ENCODE measurements at regions not wholly inside any gene's neighbourhood (a gene's known extent, or its start where the extent isn't known, plus 50 kb on each side); places are given as distances from the start of the nearest gene placed in this dataset.

DNA sequence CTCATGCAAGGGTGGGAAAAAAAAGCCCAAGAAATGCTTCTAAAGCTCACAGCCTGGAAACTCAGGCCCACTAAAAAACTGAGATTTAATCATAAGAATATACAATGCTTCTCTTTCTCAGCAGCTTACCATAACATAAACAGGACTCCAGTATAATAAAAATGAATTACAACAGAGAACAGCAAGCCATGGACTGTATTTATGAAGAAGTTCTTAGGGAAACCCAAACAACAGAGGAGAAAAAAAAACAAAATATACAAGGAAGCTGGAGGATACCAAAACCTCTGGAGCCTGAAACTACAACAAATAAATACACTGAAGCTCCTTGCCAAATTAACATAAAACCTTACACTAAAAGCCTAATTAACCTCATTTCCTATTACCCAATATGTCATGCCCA lies 187.8 kb downstream of the RDH14 start:
- POLR2A ChIA-PET: no interaction called here
- H3K4me3 Mint-ChIP-seq: no peak overlapping the region
- CTCF ChIA-PET: interaction anchor here (0.7 to 0.8 kb wide), 2 partner anchors 16 to 236 kb away, joined by 3 read pairs; no protein-coding TSS in a partner anchor
- H3K4me1 Mint-ChIP-seq: no peaks in the 10 kb centered on the region
- no peaks in the 10 kb centered on the region for H3K9me3 Mint-ChIP-seq (ENCODE audit: low read depth)
- intact Hi-C loops (cut with DNase I, micrococcal nuclease): loop anchor here in 1 of 2 experiments (10.0 kb wide), 1 partner anchor 1598 kb away; no protein-coding TSS in a partner anchor
- no peaks in the 10 kb centered on the region for H3K36me3 Mint-ChIP-seq (ENCODE audit: low read depth)
- ATAC-seq: no peak
- DNase-seq: no peak
- H3K27me3 Mint-ChIP-seq: peaks cover 11% of the 10 kb centered on the region
- no peak overlapping the region for H3K27ac Mint-ChIP-seq

DNA sequence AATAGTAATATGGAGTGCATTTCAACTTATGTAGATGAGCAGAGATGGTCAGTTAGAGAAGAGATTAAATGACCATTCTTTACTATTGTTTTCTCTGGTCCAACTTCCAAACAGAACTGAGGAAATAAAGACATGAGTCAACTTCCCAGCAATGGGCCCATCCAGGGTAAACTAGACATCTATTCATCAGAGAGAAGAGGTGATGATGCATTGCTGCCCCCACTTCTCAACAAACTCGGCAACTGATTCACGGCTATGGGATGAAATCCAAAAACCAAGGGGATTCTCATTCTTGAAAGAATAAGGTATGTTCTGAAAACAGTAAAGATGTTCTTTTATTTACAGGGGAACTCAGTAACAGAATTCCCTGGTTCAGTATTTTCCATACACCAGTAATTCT lies 190.7 kb downstream of the RDH14 start:
- no peak overlapping the region for H3K4me3 Mint-ChIP-seq
- H3K27me3 Mint-ChIP-seq: peaks cover 11% of the 10 kb centered on the region
- no peaks in the 10 kb centered on the region for H3K9me3 Mint-ChIP-seq (ENCODE audit: low read depth)
- intact Hi-C loops (cut with DNase I, micrococcal nuclease): loop anchor here in 1 of 2 experiments (10.0 kb wide), 1 partner anchor 1595 kb away; no protein-coding TSS in a partner anchor
- H3K4me1 Mint-ChIP-seq: no peaks in the 10 kb centered on the region
- ChIA-PET POLR2A (no interaction called here), CTCF (interaction anchor here (1.1 kb wide), 2 partner anchors 12 to 518 kb away, joined by 3 to 4 read pairs; no protein-coding TSS in a partner anchor)
- no peak overlapping the region for H3K27ac Mint-ChIP-seq
- no peaks in the 10 kb centered on the region for H3K36me3 Mint-ChIP-seq (ENCODE audit: low read depth)
- ATAC-seq (no peak), DNase-seq (no peak)

DNA sequence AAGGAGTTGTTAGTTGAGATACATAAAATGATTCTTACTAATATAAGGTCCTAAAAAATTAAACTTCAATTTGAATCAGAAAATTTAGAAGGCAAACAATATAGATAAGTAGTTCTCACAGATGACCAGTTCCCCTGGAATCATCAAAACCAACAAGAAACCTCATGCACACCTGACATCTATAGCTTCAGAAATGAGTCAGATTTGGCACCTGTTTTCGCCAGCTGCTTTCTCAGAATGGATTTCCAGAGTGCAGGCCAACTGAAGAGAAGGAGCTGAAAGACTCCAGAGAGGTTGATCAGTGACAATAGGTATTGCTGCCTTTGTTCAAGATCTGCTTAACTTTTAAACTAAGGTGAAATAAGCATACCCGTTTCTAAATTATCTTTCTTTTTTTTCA lies 192.4 kb downstream of the RDH14 start:
- intact Hi-C loops (cut with DNase I, micrococcal nuclease): no loop called here
- no peak for DNase-seq
- ChIA-PET POLR2A (no interaction called here), CTCF (interaction anchor here (1.6 kb wide), 1 partner anchor 10 kb away, joined by 7 read pairs; no protein-coding TSS in a partner anchor)
- H3K4me3 Mint-ChIP-seq: no peak overlapping the region
- H3K9me3 Mint-ChIP-seq (ENCODE audit: low read depth): no peaks in the 10 kb centered on the region
- H3K36me3 Mint-ChIP-seq (ENCODE audit: low read depth): no peaks in the 10 kb centered on the region
- no peak for ATAC-seq
- H3K27me3 Mint-ChIP-seq: peaks cover 11% of the 10 kb centered on the region
- H3K4me1 Mint-ChIP-seq: no peaks in the 10 kb centered on the region
- H3K27ac Mint-ChIP-seq: no peak overlapping the region

DNA sequence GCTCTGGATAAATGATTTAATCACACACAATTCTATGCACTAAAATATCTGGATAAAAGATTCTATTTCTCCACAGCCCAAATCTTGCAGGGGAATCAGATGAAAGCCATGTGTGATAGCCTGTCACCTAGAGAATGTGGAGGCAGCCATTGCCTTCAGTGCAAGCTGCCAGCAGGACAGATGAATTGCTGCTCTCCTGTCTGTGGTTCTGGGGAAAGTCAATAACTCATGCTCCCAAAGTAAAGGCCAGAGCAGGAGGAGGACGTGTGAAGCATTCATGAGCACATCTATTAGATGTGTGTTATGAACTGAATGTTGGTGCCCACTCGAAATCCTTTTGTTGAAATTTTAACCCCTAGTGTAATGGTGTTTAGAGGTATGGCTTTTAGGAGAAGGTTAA lies 195.1 kb downstream of the RDH14 start:
- intact Hi-C loops (cut with DNase I, micrococcal nuclease): no loop called here
- no peak for DNase-seq
- ChIA-PET CTCF (no interaction called here), POLR2A (no interaction called here)
- Mint-ChIP-seq H3K36me3 (ENCODE audit: low read depth) (no peaks in the 10 kb centered on the region), H3K4me1 (no peaks in the 10 kb centered on the region), H3K27me3 (peaks cover 10% of the 10 kb centered on the region), H3K27ac (no peak overlapping the region), H3K9me3 (ENCODE audit: low read depth) (no peaks in the 10 kb centered on the region), H3K4me3 (no peak overlapping the region)
- no peak for ATAC-seq

DNA sequence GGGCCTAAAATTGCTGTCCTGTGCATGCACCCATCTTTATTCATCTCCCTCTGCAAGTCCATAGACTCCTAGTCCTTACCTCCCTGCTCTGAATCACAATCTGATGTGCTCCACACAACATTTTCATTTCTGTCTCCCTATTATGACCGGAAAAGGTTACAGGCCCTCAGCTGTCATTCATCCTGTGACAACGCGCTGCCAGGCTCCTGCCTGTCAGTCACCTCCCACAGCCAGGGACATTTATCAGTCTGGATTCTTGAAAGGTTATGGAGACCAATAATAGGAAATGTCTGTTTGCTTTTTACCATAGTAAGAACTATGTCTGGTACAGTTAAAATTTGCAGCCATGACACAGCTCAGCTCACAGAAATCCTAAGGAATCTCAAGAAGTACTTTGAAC lies 197.1 kb downstream of the RDH14 start:
- H3K27me3 Mint-ChIP-seq: peaks cover 4% of the 10 kb centered on the region
- H3K4me1 Mint-ChIP-seq: no peaks in the 10 kb centered on the region
- H3K9me3 Mint-ChIP-seq (ENCODE audit: low read depth): no peaks in the 10 kb centered on the region
- H3K36me3 Mint-ChIP-seq (ENCODE audit: low read depth): no peaks in the 10 kb centered on the region
- POLR2A ChIA-PET: no interaction called here
- H3K27ac Mint-ChIP-seq: no peak overlapping the region
- DNase-seq: no peak
- H3K4me3 Mint-ChIP-seq: no peak overlapping the region
- ATAC-seq: no peak
- CTCF ChIA-PET: no interaction called here
- intact Hi-C loops (cut with DNase I, micrococcal nuclease): no loop called here

DNA sequence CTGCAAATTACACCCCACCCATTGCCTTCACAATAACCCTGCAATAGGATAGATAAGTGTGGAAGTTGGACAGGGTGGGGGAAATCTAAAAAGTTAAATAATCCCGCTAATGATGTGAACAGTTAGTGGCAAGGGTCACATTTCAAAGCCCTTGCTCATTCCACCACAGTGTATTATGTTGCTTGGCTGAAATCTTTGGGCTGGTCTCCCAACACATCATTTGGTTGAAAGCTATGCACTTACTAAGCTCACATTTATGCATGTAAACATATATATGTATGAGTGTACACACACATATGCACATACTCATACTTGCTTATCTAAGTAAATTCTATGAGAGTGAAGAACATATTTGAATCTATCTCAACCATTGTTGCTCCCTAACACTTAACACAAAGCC lies 197.8 kb downstream of the RDH14 start:
- POLR2A ChIA-PET: no interaction called here
- intact Hi-C loops (cut with DNase I, micrococcal nuclease): no loop called here
- H3K36me3 Mint-ChIP-seq (ENCODE audit: low read depth): no peaks in the 10 kb centered on the region
- H3K4me1 Mint-ChIP-seq: no peaks in the 10 kb centered on the region
- DNase-seq (no peak), ATAC-seq (no peak)
- H3K27ac Mint-ChIP-seq: no peak overlapping the region
- no peak overlapping the region for H3K4me3 Mint-ChIP-seq
- H3K27me3 Mint-ChIP-seq: peaks cover 4% of the 10 kb centered on the region
- H3K9me3 Mint-ChIP-seq (ENCODE audit: low read depth): no peaks in the 10 kb centered on the region
- CTCF ChIA-PET: interaction anchor here (1.3 kb wide), 1 partner anchor 26 kb away, joined by 3 read pairs; no protein-coding TSS in a partner anchor

DNA sequence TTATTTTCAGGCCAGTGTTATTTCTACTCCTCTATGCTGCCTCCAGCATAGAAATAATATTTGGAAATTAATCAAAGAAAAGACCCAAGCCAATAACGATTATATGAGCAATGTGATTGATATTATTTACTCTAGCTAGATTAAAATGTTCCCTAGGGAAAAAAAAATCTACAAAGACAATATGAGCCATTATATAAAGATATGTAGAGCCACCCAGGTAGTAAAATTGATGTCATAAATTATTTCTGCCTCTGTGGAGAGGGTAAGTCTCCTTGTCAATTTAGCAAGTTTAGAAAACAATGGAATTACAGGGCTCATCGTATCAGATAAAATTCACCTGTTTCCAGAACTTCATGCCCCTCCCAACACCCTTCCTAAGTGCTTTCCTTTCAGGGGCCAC lies 202.9 kb downstream of the RDH14 start:
- Mint-ChIP-seq H3K27ac (no peak overlapping the region), H3K4me1 (no peaks in the 10 kb centered on the region), H3K27me3 (peaks cover 4% of the 10 kb centered on the region), H3K9me3 (ENCODE audit: low read depth) (no peaks in the 10 kb centered on the region), H3K4me3 (no peak overlapping the region), H3K36me3 (ENCODE audit: low read depth) (no peaks in the 10 kb centered on the region)
- CTCF ChIA-PET: no interaction called here
- intact Hi-C loops (cut with DNase I, micrococcal nuclease): no loop called here
- DNase-seq (no peak), ATAC-seq (no peak)
- POLR2A ChIA-PET: no interaction called here

DNA sequence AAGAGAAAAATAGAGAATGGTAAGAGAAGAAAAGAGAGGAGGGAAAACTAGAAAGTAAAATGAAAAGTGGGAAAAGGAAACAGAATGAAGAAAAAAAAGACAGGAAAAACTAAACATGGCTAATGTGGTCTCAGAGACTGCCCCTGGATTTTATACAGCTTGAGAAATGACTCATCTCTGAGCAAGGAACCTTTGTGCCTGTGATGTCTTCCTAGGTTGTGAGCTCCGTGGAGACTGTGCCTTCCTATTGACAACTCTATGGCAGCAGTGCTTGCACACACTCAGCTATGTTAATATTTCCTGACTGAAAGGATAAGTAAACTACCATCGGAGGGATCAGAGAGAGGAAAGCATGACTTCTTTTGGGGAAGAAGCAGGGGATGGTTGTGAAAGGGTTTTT lies 203.8 kb downstream of the RDH14 start:
- H3K36me3 Mint-ChIP-seq (ENCODE audit: low read depth): no peaks in the 10 kb centered on the region
- peaks cover under 1% of the 10 kb centered on the region for H3K27me3 Mint-ChIP-seq
- intact Hi-C loops (cut with DNase I, micrococcal nuclease): no loop called here
- DNase-seq: no peak
- CTCF ChIA-PET: no interaction called here
- no peaks in the 10 kb centered on the region for H3K9me3 Mint-ChIP-seq (ENCODE audit: low read depth)
- ATAC-seq: no peak
- POLR2A ChIA-PET: no interaction called here
- H3K27ac Mint-ChIP-seq: no peak overlapping the region
- no peak overlapping the region for H3K4me3 Mint-ChIP-seq
- H3K4me1 Mint-ChIP-seq: no peaks in the 10 kb centered on the region

DNA sequence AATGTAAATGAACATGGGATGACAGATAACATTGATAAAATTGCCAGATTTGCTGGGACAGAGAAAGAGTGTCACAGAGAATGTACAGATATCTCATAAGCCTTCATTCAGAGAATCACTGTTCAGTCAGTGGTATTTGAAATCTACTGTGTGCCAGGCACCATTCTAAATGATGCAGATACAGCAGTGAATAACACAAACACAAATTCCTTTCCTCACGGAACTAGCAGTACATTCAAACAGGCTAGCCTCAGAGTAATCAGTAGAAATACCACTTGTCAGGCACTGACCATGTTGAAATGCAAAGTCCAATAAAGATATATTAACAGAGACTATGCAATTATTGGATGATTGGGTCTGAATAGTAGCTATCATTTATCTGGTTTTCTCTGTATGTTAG lies 211.0 kb downstream of the RDH14 start:
- Mint-ChIP-seq H3K27ac (no peak overlapping the region), H3K27me3 (no peaks in the 10 kb centered on the region), H3K9me3 (ENCODE audit: low read depth) (no peaks in the 10 kb centered on the region), H3K36me3 (ENCODE audit: low read depth) (no peaks in the 10 kb centered on the region), H3K4me1 (no peaks in the 10 kb centered on the region), H3K4me3 (no peak overlapping the region)
- intact Hi-C loops (cut with DNase I, micrococcal nuclease): no loop called here
- ChIA-PET POLR2A (no interaction called here), CTCF (no interaction called here)
- no peak for ATAC-seq
- DNase-seq: no peak

DNA sequence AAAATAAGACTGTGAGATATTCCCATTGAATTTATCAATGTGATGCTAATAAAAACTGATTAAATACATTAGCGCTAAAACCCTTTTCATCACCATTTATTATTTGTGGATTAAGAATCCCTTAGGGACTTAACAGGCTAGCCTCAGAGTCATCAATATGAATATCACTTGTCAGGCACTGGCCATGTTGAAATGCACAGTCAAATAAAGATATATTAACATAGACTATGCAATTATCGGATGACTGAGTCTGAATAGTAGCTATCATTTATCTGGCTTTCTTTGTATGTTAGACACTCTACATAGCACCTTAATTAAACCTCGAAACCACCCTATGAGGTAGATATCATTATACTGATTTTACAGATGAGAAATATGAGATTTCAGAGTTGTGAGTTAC lies 213.6 kb downstream of the RDH14 start:
- Mint-ChIP-seq H3K4me3 (no peak overlapping the region), H3K4me1 (no peaks in the 10 kb centered on the region), H3K36me3 (ENCODE audit: low read depth) (no peaks in the 10 kb centered on the region), H3K9me3 (ENCODE audit: low read depth) (no peaks in the 10 kb centered on the region), H3K27me3 (peaks cover 2% of the 10 kb centered on the region), H3K27ac (no peak overlapping the region)
- CTCF ChIA-PET: no interaction called here
- no peak for DNase-seq
- intact Hi-C loops (cut with DNase I, micrococcal nuclease): no loop called here
- POLR2A ChIA-PET: no interaction called here
- ATAC-seq: no peak

DNA sequence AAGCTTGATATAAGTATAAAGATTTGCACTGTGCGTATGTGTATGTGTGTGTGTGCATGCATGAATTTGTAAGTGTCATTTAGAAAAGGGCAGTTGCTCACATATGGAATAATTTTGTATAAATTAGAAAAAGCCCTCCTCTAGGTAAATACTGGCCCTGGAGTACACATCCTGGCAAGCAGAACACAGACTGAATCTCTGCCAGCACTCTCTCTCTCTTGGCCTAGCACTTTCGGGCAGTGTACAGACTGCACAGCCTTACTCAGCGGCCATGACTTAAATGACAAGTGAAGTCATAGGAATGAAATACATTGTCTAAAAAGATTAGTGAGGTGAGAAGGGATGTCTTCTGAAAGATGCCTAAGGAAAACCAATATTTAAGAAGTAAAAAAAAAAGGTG lies 214.1 kb downstream of the RDH14 start:
- no peak for ATAC-seq
- H3K36me3 Mint-ChIP-seq (ENCODE audit: low read depth): no peaks in the 10 kb centered on the region
- no peaks in the 10 kb centered on the region for H3K9me3 Mint-ChIP-seq (ENCODE audit: low read depth)
- H3K27me3 Mint-ChIP-seq: peaks cover 2% of the 10 kb centered on the region
- intact Hi-C loops (cut with DNase I, micrococcal nuclease): no loop called here
- CTCF ChIA-PET: no interaction called here
- no peak for DNase-seq
- no peaks in the 10 kb centered on the region for H3K4me1 Mint-ChIP-seq
- POLR2A ChIA-PET: no interaction called here
- no peak overlapping the region for H3K27ac Mint-ChIP-seq
- no peak overlapping the region for H3K4me3 Mint-ChIP-seq

DNA sequence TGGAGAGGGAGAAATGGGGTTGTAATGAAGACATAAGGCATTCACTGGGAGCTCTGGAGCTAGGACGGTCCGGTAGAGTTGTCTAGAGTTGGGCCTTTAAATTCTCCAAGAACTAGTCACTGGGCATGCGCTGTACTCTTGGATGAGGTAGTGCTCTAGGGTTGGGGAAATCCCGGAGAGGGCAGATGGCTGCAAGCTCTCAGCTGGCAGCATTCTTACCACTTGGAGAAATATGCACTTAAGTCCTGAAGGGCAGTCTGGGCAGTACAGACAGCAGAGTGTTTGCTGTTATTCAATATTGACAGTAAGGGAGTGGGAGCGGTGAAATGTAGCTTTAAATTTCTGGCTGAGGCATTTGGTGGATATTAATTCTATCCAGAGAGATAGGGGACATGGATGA lies 214.6 kb downstream of the RDH14 start:
- DNase-seq: no peak
- no peak for ATAC-seq
- Mint-ChIP-seq H3K27ac (no peak overlapping the region), H3K4me1 (no peaks in the 10 kb centered on the region), H3K9me3 (ENCODE audit: low read depth) (peaks cover 1% of the 10 kb centered on the region), H3K4me3 (no peak overlapping the region), H3K36me3 (ENCODE audit: low read depth) (no peaks in the 10 kb centered on the region), H3K27me3 (peaks cover 2% of the 10 kb centered on the region)
- intact Hi-C loops (cut with DNase I, micrococcal nuclease): no loop called here
- CTCF ChIA-PET: no interaction called here
- POLR2A ChIA-PET: no interaction called here

DNA sequence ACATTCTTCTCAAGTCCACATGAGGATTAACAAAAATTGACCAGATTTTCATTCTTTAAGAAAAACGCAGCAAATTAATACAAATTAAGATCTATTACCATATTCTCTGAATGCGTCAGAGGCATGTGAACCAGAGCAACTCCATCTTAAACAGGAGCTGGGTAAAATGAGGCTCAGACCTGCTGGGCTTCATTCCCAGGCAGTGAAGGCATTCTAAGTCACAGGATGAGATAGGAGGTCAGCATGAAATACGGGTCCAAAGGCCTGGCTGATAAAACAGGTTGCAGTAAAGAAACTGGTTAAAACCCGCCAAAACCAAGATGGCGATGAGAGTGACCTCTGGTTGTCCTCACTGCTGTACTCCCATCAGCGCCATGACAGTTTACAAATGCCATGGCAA lies 217.6 kb downstream of the RDH14 start:
- Mint-ChIP-seq H3K27me3 (peaks cover 2% of the 10 kb centered on the region), H3K9me3 (ENCODE audit: low read depth) (peaks cover 1% of the 10 kb centered on the region), H3K4me1 (no peaks in the 10 kb centered on the region), H3K4me3 (no peak overlapping the region), H3K27ac (no peak overlapping the region), H3K36me3 (ENCODE audit: low read depth) (no peaks in the 10 kb centered on the region)
- CTCF ChIA-PET: no interaction called here
- POLR2A ChIA-PET: no interaction called here
- DNase-seq (no peak), ATAC-seq (no peak)
- intact Hi-C loops (cut with DNase I, micrococcal nuclease): no loop called here

Data from activated CD4-positive, alpha-beta T cell treated with anti-CD3 and anti-CD28 coated beads for 36 hours (primary cell).